ENCODE measurements at regions not wholly inside any gene's neighbourhood (a gene's known extent, or its start where the extent isn't known, plus 50 kb on each side); places are given as distances from the start of the nearest gene placed in this dataset.
A peak's percentile ranks its signal among the peaks of the same experiment; 100 is the strongest.

DNA sequence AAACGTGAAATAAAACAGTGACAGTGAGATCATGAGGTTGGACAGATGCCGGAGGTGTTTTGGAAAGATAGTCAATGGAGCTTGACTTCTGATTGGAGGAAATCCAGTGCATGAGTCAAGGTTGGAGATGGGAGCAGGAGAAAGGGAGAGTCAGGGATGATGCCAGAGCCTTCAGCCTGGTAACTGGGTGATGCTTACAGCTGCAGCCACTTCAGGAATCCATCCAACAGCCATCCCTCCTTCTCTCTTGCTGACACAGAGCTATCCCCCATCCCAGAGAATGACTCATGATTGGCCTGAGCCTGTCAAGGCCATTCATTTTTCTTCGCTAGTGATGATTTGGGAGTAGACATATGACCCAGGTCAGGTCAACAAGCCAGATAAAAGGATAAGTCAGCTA lies 112.8 kb downstream of the SAMD5 start:
- DNase-seq, result no peak

DNA sequence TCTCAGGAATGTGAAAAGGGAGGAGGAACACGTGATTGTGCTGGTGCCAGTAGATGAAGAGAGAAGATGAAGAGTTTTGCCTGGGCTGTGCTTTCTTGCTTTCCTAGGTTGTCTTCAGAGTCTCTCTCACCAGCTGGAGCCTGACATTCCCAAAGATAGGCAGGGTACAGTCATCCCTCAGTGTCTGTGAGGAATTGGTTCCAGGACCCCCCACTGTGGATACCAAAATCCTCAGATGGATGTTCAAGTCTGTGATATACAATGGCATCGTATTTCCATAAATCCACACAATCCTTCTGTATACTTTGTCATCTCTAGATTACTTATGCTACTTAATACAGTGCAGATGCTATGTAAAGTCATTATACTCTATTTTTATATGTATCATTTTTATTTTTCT lies 113.5 kb downstream of the SAMD5 start:
- DNase-seq, result no peak

DNA sequence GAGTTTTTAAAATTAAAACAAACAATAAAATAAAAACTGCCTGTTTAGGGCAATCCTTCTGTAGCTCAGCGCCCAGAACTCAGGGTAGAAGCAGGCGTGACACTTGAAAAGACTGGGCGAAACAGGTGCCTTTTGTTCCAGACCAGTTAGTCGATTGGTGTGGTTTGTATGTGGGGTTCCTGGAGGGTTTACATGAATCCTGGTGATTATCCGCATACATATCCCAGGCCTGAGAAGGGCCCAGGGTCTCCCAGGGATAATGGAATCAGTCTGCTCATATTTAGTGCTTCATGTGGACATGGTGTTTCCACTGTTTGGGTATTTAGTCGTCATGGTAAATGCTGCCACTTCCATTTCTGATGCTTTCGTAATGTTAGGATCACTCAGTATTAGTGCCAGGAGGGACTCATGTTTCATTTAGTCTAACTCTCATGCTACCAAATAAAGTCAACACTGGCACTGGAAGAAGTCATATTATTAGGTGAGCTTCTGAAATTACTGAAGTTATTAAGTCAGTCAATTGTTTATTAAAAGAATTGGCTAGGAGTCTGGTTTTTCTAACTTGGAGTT lies 116.5 kb downstream of the SAMD5 start:
- no peak for DNase-seq

DNA sequence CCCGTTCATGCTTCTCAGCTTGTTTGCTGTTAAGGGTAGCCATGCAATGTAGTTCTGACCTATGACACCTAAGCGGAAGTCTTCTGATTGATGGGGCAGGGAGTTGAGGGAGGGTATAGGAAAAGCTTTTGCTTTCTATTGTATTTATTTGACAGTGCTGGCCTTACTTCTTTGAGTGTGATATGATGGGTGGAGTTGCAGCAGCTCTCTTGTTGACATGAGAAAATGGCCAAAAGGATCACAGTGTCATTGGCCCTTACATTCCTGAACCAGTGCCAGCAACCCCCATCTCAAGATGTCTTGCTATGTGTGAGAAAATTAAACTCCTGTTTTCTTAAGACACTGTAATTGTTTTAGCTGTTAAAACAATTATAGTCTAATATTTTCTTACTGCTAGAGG lies 117.5 kb downstream of the SAMD5 start:
- DNase-seq, result no peak

DNA sequence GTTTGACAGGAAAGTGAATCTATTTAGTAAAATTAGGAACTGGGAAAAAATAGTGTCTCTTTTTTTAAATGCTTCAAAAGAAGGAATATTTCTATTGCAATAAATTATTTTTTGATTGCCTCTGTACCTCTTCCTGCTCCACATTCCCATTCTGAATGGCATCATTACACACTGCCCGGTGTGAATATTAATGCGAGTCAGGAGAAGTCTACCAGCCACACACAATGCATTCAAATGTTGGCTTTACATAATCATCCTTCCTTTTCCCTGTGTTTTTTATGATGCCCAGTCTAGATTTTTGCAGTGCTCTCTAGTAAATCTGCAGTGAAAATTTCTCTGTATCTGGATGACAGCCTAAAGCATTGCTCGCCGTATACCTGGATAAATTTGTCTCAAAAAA lies 118.9 kb downstream of the SAMD5 start:
- peak; percentile 2 for DNase-seq

DNA sequence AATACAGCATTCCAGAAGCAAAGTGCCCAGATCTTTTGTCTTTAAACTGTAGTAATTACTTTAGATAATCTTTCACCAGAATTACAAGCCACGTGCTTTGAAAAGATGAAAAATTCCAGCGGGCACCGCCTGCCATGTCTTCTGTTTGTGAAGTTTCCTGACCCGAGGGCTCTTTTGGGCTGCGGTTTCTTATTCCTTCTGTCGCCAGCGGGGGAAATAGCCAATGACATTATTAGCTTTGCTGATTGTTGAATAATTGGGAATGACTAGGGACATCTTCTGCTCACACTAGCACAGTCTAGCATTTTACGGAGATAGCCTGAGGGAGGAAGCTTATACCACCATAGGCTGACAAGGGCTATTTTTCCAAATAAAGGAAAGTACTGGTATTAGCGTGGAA lies 124.7 kb downstream of the SAMD5 start:
- no peak for DNase-seq

DNA sequence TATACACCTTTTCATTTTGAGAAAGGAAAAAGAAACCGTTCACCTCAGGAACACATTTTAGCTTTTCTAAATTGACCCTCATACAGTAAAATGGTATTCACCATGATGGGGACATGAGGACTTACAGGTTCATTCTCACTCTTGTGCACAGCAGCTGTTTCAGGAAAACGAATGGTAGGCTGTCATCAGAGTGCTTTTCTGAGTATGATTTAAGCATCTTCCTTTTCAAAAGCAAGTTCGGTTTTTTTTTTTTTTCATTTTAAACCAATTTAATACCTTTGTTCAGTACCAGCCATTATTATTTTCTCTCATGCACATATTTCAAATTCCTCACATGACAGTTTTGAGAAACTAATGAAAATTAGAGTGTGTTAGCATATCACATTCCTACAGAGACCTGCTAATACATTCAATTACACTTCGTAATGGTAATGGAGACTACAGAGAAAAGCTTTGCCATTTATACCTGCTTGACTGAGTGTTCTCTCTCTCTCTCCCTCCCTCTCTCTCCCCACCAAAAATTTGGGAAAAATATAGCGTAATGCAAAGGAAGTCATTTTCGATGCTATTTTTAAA lies 129.2 kb downstream of the SAMD5 start:
- DNase-seq, result no peak

DNA sequence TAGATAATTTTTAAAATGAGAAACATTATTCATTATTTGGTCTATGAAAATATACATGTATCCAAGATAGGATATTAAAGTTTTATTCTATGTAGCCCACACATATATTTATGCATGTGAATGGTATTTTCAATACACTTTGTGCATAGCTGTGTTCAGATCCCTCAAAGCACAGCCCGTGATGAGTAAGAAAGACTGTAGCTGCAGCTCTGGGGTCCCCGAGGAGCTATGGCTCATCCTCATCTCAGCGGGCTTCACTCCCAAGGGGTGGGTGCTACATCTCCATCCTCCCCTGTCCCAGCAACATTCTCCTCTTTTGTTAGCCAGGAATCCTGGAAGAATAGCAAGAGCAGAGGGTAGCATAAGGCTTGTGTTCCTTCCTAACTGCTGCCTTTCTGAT lies 130.8 kb downstream of the SAMD5 start:
- DNase-seq, result no peak

DNA sequence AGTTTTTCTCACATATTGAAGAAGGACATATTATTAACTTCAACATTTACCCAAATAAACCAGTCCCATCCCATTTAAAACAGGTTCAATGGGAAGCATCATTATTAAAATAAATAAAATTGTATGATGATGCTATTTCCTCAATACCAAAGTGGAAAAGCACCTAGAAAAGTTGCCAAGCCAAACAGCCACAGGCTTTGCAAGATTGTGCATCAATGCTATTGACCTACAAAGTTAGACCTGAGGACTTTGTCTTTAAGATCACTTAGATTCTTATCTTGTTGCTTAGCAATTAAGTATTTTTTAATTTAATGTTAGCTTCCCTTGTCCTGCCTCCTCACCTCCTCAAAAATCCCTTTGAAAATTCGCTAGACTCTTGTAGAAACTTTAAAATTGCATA lies 132.1 kb downstream of the SAMD5 start:
- no peak for DNase-seq

DNA sequence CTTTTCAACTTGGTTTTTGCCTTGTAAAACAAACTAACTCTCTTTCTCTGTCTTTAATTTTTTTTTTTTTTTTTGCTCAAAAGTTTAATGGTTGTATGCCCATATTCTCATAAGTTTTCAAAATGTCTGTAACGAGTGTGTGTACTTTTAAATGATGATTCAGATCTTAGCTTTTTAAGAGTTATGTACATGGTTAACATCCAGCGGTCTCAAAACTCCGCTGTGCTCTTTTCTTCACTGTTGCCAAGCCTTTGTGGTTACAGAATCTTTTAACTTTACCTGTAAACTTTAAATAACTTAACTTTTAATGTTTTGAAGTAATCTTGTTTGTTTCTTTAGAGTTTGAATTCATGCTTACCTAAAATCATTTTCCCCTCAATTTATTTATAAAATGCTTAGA lies 133.0 kb downstream of the SAMD5 start:
- DNase-seq, result no peak

DNA sequence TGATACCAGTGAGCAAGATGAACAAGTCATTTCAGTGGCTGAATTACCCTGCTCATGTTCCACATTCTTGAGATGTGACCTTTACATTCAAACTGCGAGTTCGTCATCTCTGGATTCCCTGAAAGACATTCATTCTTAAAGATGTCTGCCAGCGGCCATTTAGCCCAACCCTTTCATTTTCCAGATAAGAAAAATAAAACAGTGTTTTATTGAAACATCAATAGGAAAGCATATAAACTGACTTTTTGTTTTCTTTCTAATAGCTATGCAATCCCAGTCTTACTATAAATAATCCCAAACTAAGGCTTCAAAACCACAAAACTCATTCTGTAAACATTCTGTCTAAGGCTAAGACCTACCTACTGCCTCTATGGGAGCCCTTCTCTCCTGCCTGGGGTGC lies 134.0 kb downstream of the SAMD5 start:
- DNase-seq, result no peak

DNA sequence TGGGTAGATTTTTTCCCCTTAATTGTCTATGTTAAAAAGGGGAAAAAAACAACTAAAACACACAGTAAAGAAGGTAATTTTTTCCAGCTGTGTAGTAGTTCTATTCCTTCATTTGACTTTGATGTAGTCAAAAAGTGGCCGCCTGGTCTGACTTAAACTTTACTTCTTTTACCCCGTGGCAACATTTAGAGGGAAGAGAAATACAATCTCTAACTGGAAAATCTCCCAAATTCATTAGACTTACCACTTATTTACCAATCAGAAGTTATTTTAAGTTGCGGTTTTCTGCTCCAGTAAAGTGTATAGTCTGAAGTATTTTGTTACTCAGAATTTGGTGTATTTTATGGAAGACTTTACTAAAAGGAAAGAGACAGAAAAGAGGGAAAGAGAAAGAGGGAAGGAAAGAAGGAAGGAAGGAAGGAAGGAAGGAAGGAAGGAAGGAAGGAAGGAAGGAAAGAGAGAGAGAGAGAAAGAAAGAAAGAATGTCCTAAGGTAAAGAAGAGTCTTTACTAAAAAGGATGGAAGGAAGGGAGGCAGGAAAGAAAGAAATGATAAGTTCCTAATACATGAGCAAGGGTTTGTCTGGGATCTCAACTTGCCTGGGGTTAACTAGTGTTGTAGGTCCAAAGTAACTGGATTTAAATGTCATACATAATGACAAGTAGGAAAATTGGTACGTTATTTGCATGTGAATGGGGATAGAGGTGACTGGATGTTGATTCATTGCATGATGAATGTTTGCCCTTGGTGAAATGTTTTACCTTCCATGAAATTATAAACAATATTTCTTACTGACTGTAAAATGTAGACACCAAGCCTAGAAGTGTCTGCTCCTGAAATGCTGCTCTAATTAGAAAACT lies 135.1 kb downstream of the SAMD5 start:
- DNase-seq, result no peak

DNA sequence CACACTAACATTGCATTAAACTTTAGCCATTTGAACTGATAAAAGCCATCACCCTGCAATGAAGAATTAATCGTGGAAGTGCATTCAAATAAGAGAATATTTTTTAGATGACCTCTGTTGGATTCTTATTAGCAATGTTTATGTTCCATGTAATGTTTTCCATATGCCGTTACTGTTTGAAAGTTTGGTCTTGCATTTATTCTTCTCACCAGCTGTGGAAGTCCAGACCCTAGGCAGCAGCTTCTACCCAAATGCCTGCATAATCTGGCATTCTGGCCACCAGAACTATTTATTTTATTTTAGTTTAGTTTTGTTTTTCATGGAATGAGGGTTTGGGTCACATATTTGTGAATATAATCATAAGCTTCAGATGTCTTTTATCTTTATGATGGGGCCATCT lies 140.4 kb downstream of the SAMD5 start:
- DNase-seq, result no peak

DNA sequence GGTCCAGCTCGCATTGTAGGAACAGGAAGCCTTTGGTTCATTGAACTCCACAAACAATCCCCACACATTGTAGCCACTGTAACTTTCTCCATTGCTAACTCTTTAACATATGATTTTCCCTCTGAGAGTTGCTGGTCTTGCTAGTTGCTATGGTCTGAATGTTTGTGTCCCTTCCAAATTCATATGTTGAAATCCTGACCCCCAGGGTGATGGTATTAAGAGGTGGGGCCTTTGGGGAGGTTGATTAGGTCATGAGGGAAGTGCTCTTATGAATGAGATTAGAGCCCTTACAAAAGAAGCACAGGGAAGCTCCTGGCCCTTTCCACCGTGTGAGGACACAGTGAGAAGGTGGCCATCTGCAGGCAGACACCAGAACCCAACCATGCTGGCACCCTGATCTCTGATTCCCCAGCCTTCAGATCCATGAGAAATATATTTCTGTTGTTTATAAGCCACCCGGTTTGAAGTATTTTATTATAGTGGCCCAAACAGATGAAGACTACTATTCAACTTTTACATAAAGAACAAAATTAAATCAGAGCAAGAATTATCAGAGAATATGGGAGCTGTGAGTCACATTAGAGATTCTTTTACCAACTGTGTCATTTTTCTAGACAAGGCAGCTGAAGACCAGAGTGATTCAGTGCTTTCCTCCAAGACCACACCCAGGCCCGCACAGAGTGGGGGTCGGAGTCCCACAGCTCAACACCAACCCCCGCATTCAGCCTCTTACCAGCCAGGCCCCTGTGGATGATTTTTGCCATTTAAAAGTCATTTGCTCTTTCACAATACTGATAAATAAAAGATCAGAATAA lies 143.0 kb downstream of the SAMD5 start:
- no peak for DNase-seq

DNA sequence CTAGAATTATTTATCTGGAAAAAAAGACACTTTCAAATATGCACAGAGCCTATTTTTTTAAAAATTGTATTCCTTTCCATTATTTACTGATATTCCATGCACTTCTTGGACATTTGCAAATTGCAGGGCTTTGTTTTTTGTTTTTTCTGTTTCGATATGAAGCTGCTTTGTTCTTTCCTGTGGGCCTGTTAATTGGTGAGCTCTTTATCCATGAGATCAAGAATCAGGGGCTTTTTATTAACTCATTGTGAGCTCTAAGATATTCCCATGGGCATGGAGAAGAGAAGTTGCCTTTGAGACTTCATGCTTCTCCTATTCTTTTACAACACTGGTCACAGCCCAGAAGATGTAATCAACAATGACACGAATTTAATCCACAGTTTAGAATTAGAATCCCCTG lies 145.1 kb downstream of the SAMD5 start:
- DNase-seq, result no peak

DNA sequence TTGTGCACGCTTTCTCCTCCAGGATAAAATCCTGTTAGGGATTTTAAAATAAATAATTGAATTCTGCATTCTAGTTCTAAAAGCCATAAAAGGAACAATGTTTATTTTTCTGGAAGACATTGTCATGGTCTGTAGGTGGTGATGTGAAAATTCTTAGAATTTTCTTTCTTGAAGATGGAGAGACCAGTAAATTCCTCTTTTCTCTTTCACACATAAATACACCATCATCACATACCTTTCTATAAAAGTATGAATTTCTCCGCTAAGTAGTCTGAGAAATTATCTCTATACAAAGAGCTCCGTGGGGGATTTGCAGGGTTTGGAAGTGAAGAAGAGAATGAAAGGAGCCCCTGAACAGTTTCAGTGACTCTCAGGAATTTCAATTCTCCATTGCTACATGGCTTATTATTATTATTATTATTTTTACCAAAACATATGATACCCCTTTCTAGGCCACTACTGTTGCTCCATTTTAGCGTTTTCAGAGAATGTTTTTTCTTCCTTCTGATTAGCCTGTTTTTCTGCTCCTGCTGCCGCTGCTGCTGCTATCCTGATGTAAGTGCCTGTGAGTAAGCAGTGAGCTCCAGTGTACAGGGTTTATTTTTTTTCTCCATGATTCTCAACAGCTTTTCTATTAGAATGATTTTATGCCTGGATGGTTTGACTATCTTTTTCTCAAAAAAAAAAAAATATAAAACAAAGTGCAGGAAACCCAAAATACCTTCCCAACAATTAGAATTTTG lies 145.8 kb downstream of the SAMD5 start:
- DNase-seq, result no peak

DNA sequence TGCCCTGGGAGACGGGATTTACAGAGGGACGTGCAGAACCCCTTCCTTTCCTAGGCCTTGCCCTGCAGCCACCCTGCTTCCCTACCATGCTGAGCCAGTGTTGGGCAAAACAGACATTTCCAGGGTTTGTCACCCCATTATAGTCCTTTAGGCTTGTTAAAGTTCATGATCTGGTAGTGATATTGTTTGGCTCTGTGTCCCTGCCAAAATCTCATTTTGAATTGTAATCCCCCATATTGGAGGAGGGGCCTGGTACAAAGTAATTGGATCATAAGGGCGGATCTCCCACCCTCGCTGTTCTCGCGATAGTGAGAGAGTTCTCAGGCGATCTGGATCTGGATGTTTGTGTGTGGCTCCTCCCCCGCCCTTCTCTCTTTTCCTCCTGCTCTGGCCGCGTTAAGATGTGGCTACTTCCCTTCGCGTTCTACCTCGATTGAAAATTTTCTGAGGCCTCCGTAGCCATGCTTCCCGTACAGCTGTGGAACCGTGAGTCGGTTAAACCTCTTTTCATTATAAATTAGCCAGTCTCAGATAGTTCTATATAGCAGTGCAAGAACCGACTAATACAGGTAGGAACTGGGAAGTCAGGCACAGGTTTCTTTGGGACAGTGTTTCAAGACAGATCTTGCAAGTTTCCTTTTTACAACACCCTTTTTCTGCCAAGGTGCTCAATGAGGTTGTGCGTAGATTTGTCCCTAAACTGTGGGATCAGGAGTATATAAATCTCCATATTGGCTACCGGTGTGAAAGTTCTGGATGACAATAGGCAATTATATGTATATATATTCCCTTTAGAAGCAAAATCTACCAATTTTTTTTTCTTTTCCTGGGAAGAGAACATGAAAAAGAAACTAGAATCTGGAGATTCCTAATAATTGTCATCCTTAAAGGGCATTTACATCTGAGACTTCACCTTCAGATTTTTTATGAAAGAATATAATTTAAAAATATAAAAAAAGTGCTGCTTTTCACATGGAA lies 152.1 kb downstream of the SAMD5 start:
- DNase-seq, result no peak

DNA sequence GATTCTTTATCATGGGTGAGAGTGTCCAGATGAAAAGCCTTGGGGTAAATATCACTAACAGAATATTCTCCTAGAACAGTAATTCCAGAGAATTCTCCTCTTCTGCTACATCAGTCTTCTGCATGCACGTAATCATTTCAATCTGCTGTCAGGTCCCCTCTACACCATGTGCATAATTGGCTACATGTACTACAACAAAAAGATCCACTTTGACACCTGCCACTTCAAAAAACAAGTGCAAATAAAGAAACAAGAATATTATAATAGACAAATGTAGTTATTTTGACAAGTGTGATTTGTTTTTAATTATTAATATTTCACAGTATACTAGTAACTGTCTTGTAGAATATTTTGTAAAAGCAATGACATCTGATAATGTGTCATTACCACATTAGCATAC lies 154.2 kb downstream of the SAMD5 start:
- DNase-seq, result no peak

DNA sequence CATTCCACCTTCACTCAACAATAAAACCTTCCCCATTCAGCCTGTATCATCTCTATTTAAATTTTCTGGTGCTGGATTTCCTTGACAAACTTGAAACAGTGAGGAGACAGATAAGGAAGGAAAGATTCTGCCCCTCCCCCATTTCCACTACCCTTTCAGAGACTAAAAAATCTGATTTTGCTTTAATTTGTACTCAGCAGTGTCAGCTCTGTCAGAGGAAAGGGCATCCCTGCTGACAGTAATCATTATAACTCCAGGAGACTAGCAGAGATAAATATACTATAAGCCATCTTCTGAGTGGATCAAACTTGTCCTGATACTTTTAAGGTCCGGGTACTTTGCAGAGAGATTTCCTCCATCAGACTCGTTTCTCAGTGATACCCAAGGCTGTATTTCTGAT lies 155.6 kb downstream of the SAMD5 start:
- DNase-seq, result no peak

DNA sequence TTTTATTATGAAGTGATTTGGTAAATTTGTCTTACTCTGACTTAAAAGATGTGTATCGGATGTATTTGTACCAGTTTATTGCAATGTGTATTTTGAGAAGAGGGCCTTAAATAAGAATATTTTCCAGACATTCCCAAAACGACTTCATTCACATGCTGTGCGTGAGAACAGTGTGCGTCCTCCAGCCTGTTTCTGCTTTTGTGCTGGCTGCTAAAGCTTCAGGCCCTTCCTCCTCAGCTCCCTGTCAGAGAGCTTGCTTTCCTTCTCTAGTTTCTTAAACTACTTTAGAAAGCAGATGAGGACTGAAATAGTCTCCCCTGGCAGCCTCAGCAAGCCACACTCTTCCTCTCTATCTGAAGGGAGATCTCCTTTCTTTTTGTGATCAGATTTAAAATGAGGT lies 157.8 kb downstream of the SAMD5 start:
- no peak for DNase-seq

DNA sequence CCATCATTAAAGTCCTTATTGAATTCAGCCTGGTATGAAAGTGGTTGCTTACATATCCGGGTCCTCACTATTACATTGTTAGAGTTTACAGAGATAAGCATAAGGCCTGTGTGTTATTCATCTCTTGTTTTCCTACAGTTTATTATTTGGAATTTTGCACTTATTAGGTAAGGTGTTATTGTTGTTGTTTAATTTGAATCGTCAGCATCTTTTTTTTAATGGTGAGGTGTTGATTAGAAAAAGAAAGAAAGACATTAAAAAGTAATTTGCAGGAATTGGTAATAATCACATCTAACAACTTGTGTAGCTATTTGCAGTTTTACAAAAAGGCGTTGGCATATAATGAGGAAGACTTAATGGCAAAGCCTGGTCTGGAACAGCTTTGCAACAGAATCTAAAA lies 158.6 kb downstream of the SAMD5 start:
- no peak for DNase-seq

DNA sequence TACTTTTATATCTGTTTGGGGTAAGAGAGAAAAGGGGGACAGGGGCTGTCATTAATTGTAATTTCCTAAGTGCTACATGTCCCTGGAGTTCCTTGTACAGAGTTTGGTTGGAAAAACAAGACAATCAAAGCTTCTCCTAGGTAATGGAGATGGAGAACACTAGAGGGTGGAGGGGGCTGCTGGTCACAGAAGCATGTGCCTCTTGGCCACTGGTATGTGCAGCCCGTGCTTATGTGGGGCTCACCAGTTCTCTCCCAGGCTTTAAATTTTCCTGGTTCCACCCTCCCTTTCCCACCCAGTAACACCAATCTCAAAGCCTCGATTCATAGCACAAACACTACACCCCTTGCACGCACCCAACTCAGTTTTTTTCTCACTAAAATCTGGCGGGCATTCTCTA lies 165.6 kb downstream of the SAMD5 start:
- no peak for DNase-seq

Measured in midbrain (tissue), 1 donor.